Activated T-cell treated with anti-CD3 and anti-CD28 coated beads for 24 hours (primary cell): ENCODE measurements at regions not wholly inside any gene's neighbourhood (a gene's known extent, or its start where the extent isn't known, plus 50 kb on each side); places are given as distances from the start of the nearest gene placed in this dataset.
A peak's percentile ranks its signal among the peaks of the same experiment; 100 is the strongest.
"Not testable (repeated sequence)": the region's sequence is repeated elsewhere in the genome, so short reads cannot be mapped to it uniquely, and the experiment has no call there.

ENCODE experiments used
- DNase-seq: peaks from one replicate; pipeline ENCODE4 v3.0.0-alpha.2; 2020; ENCODE audit warnings: low read depth

GRCh38 chr6:13874191-13874549, 50.6 kb upstream of the RNF182 start:
- no peak for DNase-seq

- peak; percentile 56 for DNase-seq
Measured at GRCh38 chr6:13873288-13874190, 51.2 kb upstream of the RNF182 start.

GRCh38 chr6:13872681-13873080, 52.1 kb upstream of the RNF182 start:
- DNase-seq, result no peak

GRCh38 chr6:13872006-13872405, 52.7 kb upstream of the RNF182 start:
- DNase-seq, result not testable (repeated sequence)

GRCh38 chr6:13870214-13870830, 54.4 kb upstream of the RNF182 start:
- DNase-seq, result no peak

GRCh38 chr6:13868236-13868635, 53.9 kb upstream of the MCUR1 start:
- no peak for DNase-seq

GRCh38 chr6:13866301-13866700, 51.9 kb upstream of the MCUR1 start:
- DNase-seq, result no peak

GRCh38 chr6:13865141-13865540, 50.8 kb upstream of the MCUR1 start:
- no peak for DNase-seq

GRCh38 chr6:13864669-13865068, 50.3 kb upstream of the MCUR1 start:
- not testable (repeated sequence) for DNase-seq
